B cell (primary cell): ENCODE measurements at regions not wholly inside any gene's neighbourhood (a gene's known extent, or its start where the extent isn't known, plus 50 kb on each side); places are given as distances from the start of the nearest gene placed in this dataset.

Experiments
- EZH2 ChIP-seq: IDR thresholded peaks from 2 replicates; pipeline ENCODE4 v1.6.1; 2012; ENCODE audit warnings: borderline replicate concordance, low read depth, mild to moderate bottlenecking, moderate library complexity, low read length; ENCODE audit not compliant: insufficient read depth, poor library complexity, severe bottlenecking
- TF ChIP-seq, protein P1 (sequence below): fragments of 200-600 bp; IDR thresholded peaks from one replicate; pipeline ENCODE4 v1.8.0; 2022; ENCODE audit warnings: antibody characterized with exemption, mild to moderate bottlenecking

DNA sequence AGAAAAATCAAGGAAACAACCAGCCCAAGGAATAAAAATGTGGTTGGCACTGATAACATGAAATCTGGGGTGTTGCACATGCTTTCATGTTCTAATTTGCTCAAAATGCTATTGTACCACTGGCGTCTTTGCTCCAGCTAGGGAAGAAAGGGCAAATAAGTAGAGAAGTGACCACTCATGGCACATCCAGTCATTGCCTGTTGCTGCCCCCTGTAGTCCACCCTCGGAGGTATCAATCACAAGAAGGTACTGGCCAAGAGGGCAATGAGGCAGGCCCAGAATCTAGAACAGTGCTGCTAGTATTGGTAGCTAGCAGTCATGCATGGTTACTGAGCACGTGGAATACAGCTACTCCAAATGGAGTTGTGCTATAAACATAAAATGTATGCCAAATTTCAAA, 213.4 kb downstream of the CDCA7 start:
- TF ChIP-seq, protein P1, sequence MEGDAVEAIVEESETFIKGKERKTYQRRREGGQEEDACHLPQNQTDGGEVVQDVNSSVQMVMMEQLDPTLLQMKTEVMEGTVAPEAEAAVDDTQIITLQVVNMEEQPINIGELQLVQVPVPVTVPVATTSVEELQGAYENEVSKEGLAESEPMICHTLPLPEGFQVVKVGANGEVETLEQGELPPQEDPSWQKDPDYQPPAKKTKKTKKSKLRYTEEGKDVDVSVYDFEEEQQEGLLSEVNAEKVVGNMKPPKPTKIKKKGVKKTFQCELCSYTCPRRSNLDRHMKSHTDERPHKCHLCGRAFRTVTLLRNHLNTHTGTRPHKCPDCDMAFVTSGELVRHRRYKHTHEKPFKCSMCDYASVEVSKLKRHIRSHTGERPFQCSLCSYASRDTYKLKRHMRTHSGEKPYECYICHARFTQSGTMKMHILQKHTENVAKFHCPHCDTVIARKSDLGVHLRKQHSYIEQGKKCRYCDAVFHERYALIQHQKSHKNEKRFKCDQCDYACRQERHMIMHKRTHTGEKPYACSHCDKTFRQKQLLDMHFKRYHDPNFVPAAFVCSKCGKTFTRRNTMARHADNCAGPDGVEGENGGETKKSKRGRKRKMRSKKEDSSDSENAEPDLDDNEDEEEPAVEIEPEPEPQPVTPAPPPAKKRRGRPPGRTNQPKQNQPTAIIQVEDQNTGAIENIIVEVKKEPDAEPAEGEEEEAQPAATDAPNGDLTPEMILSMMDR: no peak
- TF ChIP-seq EZH2: no peak
